HUDEP-2 (cell line): ENCODE measurements at regions not wholly inside any gene's neighbourhood (a gene's known extent, or its start where the extent isn't known, plus 50 kb on each side); places are given as distances from the start of the nearest gene placed in this dataset.
"Not testable (repeated sequence)": the region's sequence is repeated elsewhere in the genome, so short reads cannot be mapped to it uniquely, and the experiment has no call there.

Experiments
- DNase-seq, 76 experiments: peaks; one replicate each; lab custom pipeline; 2025; ENCODE audit not compliant: unreplicated experiment in 76 of 76; lab: John Stamatoyannopoulos, UW

- no peak for DNase-seq
Observed at GRCh38 chr18:43932140-43932539, 654.9 kb upstream of the SYT4 start.

DNA sequence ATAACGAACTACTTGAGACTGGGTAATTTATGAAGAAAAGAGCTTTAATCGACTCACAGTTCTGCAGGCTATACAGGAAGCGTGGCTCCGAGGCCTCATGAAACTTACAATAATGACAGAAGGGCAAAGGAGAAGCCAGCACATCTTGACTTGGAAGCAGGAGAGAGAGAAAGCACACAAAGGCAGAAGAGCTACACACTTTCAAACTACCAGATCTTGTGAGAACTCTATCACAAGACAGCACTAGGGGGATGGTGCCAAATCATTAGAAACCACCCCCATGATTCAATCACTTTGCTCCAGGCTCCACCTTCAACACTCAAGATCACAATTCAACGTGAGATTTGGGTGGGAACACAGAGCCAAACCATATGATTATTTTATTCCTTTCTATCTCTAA is 655.9 kb upstream of the SYT4 start:
- no peak for DNase-seq

DNA sequence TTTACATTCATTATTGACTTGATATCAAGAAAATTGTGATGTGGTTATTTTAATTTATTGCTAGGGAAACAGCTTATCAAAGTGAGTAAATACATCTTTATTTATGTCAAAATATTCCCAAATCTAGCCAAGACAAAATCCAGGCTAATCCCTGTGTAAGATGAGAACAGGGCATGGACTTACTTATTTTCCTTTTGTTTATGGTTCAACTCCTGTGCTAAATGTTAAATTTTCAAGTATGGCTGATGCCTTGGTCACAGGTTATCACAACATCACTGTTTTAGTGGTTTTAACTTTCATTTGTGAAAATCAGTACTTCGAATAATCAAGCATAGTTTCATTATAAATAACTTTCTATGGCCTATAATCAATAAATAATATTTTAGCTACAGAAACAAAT is 657.0 kb upstream of the SYT4 start:
- no peak for DNase-seq

- DNase-seq = no peak
Observed at GRCh38 chr18:43934781-43935471, 657.6 kb upstream of the SYT4 start.

GRCh38 chr18:43936176-43936575 is 658.9 kb upstream of the SYT4 start:
- no peak for DNase-seq

GRCh38 chr18:43949291-43949690 is 672.0 kb upstream of the SYT4 start:
- no peak for DNase-seq

- no peak for DNase-seq
Observed at GRCh38 chr18:43950062-43950461, 672.8 kb upstream of the SYT4 start.

DNA sequence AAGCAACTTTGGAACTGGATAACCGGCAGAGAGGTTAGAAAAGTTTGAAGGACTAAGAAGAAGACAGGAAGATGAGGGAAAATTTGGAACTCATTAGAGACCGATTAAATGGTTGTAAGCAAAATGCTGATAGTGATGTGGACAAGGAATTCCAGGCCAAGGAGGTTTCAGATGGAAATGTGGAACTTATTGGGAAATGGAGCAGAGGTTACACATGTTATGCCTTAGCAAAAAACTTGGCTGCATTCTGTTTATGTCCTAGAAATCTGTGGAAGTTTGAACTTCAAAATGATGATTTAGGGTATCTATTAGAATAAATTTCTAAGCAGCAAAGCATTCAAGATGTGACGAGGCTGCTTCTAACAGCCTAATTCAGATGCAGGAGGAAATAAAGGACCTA is 675.1 kb upstream of the SYT4 start:
- no peak for DNase-seq

- DNase-seq = no peak
Observed at GRCh38 chr18:43961722-43962121, 684.4 kb upstream of the SYT4 start.

DNA sequence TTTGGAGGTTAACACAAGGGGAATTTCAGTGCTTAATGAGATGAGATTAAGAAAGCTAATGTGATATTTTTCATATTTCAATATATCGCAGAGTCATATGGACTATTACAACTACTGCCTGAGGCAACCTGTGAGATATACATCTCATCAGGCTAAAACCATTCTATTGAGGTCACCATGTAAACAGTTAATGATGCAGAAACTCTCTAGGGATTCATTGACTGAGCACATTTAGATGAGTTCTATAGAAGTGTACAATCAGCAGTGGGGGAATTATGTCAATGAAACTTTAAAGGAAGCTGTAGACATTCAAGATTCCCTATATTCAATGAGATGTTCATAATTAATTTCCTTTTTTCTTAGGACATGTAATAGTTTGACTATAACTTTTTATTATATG is 687.4 kb upstream of the SYT4 start:
- no peak for DNase-seq

DNA sequence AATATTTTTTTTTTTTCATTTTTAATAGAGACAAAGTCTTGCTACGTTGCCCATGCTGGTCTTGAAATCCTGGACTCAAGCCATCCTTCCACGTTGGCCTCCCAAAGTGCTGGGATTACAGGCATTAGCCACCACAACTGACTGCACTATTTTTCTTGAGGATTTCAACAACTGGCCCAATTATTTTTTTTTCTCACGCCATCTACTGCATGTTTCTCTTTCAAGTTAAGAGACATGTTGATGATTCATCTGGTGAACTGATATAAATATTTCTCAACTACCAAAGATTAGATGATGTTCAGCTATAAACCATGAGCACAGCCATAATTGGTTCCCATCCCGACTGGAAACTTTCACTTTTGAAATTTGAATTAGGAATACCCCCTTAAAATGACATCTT is 688.4 kb upstream of the SYT4 start:
- DNase-seq = no peak

GRCh38 chr18:43970656-43971055 is 693.4 kb upstream of the SYT4 start:
- DNase-seq = no peak

DNA sequence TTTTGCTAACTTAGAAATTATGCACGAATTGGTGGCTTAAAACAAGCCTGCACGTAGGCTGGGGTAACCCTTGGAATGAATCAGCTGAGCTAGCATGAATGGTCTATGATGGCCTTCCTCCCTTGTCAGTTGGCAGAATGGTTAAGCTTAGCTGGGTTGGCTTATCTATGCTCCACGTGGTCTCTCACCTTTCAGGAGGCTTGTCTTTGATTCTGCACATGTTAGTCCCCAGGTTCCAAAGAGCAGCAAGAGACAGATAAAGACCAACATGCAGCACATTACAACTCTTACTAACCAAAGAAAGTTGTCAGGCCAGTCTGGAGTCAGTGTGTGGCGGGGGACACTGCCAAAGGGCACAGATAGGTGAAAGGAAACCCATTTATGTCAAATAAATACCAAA is 700.9 kb upstream of the SYT4 start:
- no peak for DNase-seq

- no peak for DNase-seq
Observed at GRCh38 chr18:43982582-43982981, 698.1 kb upstream of the SETBP1 start.

GRCh38 chr18:43987061-43987460 is 693.6 kb upstream of the SETBP1 start:
- DNase-seq = not testable (repeated sequence)

DNA sequence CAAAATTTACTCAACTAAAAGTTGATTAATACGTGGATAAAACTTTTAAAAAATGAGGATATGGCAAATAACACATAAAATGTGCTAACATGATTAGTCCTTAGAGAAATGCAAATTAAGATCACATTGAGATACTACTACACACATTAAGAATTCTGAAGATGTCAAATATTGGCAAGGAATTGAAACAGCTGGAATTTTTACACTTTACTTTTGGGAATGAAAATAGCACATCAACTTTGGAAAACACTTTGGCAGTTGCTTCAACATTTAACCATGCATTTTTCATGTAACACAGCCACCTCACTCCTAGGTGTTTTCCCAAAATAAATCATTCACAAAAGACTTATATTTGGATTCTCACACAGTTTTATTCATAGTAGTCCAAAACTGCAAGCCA is 687.9 kb upstream of the SETBP1 start:
- DNase-seq = no peak

- DNase-seq = no peak
Observed at GRCh38 chr18:43994381-43994780, 686.3 kb upstream of the SETBP1 start.

GRCh38 chr18:44013871-44014270 is 666.8 kb upstream of the SETBP1 start:
- DNase-seq = no peak

DNA sequence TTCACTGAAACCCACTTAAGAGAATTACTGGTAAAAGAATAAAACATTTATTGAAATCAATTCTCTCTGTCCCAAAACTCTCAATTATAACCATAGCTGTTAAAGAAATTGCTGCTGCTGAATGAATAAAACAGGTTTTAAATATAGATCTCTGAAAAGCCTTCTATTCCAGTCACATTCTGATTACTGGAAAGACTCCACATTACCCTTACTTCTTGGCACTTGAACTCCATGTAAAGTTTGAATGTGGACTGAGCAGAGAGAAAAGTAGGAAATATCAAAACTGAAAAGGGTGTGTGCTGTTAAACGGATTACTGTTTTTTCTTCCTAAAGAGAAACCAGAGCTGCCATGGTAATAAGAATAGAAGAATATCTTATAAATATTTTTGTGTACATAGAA is 655.3 kb upstream of the SETBP1 start:
- no peak for DNase-seq

DNA sequence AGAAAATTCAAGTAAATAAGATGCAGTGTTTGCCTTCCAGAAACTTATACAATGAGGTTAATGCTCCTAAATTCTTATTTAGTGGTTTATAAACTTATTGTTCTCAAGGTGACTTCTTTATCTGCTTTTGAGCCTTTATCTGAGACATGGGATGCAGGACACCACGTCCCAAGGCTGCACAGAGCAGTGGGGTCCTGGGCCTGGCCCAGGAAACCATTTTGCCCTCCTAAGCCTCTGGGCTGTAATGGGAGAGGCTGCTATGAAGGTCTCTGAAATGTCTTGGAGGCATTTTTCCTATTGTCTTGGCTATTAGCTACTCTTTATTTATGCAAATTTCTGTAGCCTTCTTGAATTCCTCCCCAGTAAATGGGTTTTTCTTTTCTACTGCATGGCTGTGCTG is 652.6 kb upstream of the SETBP1 start:
- DNase-seq = no peak

- DNase-seq = no peak
Observed at GRCh38 chr18:44031063-44031462, 649.6 kb upstream of the SETBP1 start.

DNA sequence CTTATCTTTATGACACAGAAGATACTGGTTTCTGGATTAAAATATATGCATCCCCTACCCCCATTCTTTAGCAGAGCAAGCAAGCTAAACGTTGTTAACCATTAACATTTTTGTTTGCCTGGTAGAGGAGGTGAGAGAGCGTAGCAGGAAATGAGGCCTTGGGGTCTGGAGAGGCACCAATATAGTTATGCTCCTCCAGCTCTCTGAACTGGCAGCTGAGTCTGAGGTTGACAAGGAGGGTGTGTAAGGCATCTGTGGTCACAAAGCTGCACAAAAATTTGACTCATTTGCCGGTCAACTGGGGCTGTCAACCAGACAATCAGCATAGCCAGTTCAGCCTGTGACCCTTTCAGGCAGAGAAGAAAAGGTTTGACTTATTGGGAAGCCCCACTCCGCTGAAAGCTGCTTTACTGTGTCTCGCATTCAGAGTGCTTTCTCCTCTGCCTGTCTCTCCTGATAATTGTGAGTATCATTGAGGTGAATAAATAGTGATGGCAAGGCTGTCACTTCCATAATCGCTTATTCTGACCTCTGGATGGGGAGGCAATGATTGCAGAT is 647.5 kb upstream of the SETBP1 start:
- DNase-seq = no peak

- DNase-seq = no peak
Observed at GRCh38 chr18:44035554-44035953, 645.1 kb upstream of the SETBP1 start.
